ENCODE measurements at regions not wholly inside any gene's neighbourhood (a gene's known extent, or its start where the extent isn't known, plus 50 kb on each side); places are given as distances from the start of the nearest gene placed in this dataset.
A peak's percentile ranks its signal among the peaks of the same experiment; 100 is the strongest.

- no peak overlapping the region for H3K18ac ChIP-seq (ENCODE audit: low read depth, low read length)
- no peak for TF ChIP-seq RCOR1 (IDR thresholded peaks at IDR 0.05; ENCODE audit: insufficient replicate concordance, low read length)
- TF ChIP-seq CTCF (conservative IDR thresholded peaks at IDR 0.05; ENCODE audit: low read depth, low read length): peak; percentile 20; the same call in 1 of the 2 replicates
- no peak for TF ChIP-seq BHLHE40 (IDR thresholded peaks at IDR 0.05; ENCODE audit: low read depth, low read length)
- TF ChIP-seq, protein P1, sequence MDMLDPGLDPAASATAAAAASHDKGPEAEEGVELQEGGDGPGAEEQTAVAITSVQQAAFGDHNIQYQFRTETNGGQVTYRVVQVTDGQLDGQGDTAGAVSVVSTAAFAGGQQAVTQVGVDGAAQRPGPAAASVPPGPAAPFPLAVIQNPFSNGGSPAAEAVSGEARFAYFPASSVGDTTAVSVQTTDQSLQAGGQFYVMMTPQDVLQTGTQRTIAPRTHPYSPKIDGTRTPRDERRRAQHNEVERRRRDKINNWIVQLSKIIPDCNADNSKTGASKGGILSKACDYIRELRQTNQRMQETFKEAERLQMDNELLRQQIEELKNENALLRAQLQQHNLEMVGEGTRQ (IDR thresholded peaks at IDR 0.05; ENCODE audit: low read depth, low read length): no peak
- no peak for TF ChIP-seq RFX5 (IDR thresholded peaks at IDR 0.05; ENCODE audit: low read depth, low read length)
- no peak for TF ChIP-seq SMC3 (IDR thresholded peaks at IDR 0.05; ENCODE audit: low read depth, low read length)
- H2AFZ ChIP-seq (replicated peaks; ENCODE audit: low read length, poor library complexity): peak overlapping the region; percentile 19
- H3K4me2 ChIP-seq (ENCODE audit: low read depth, low read length): no peak overlapping the region
- no peak overlapping the region for H3K27ac ChIP-seq (ENCODE audit: insufficient read depth, low read length)
- H3K23ac ChIP-seq (ENCODE audit: low read depth, low read length): no peak overlapping the region
- no peak overlapping the region for H3K4me3 ChIP-seq (ENCODE audit: insufficient read depth, low read depth, low read length)
- H3K56ac ChIP-seq (ENCODE audit: extremely low read depth, insufficient read depth, low read length): no peak overlapping the region
- no peaks in the 10 kb centered on the region for H3K4me1 ChIP-seq (ENCODE audit: control insufficient read depth, insufficient read depth, low read length)
- no peak overlapping the region for H4K91ac ChIP-seq (ENCODE audit: insufficient read depth, low read depth, low read length)
- no peaks in the 10 kb centered on the region for H4K20me1 ChIP-seq (ENCODE audit: insufficient read depth, low read length)
- ChIA-PET POLR2A (ENCODE audit: unreplicated experiment) (no interaction called here), CTCF (interaction anchor here (0.6 to 1.7 kb wide), 2 partner anchors 13 to 16 kb away, joined by 3 to 4 read pairs; no protein-coding TSS in a partner anchor)
- no peaks in the 10 kb centered on the region for H3K9me3 ChIP-seq (ENCODE audit: control insufficient read depth, insufficient read depth, low read length)
- no peak overlapping the region for H2BK120ac ChIP-seq (ENCODE audit: low read depth, low read length)
- H3K9me1 ChIP-seq (ENCODE audit: insufficient read depth, low read length): no peaks in the 10 kb centered on the region
- no peak overlapping the region for H2BK15ac ChIP-seq (ENCODE audit: low read depth, low read length)
- H3K36me3 ChIP-seq (ENCODE audit: control insufficient read depth, insufficient read depth, low read length): no peaks in the 10 kb centered on the region
- no peak overlapping the region for H3K14ac ChIP-seq (replicated peaks; ENCODE audit: low read depth, low read length)
- H3K4ac ChIP-seq (ENCODE audit: low read depth, low read length): no peak overlapping the region
- H4K8ac ChIP-seq (ENCODE audit: low read depth in 2 of 2, low read length in 2 of 2): no peak overlapping the region
- dilution Hi-C loops (cut with HindIII; ENCODE audit: low sequenced_read_pairs, unreplicated experiment): no loop called here
- no peak for ATAC-seq (ENCODE audit: low read depth)
- DNase-seq: no peak
- no peak overlapping the region for H2AK9ac ChIP-seq (replicated peaks; ENCODE audit: low read depth, low read length, poor library complexity)
- H3K9ac ChIP-seq (ENCODE audit: low read depth, low read length): no peak overlapping the region
- BruUV-seq (replicated peaks): no TSS peak
- no peaks in the 10 kb centered on the region for H3K27me3 ChIP-seq (ENCODE audit: control insufficient read depth, insufficient read depth, low read length)
- WGBS, 2 experiments (ENCODE audit: extremely low coverage in 2 of 2, insufficient read length in 1 of 2): no CpG with 5 or more reads among the region's 4 CpGs
- in situ Hi-C loops (cut with MboI; ENCODE audit: low sequenced_read_pairs): no loop called here
- H4K5ac ChIP-seq (ENCODE audit: low read depth, low read length): no peak overlapping the region
- no peak overlapping the region for H2BK20ac ChIP-seq (ENCODE audit: low read depth, low read length)
- no peaks in the 10 kb centered on the region for H3K79me1 ChIP-seq (ENCODE audit: low read depth in 1 of 2, low read length in 2 of 2)
- H2AK5ac ChIP-seq (ENCODE audit: low read depth, low read length): no peak overlapping the region
- H2BK5ac ChIP-seq (ENCODE audit: low read depth, low read length, poor library complexity, severe bottlenecking): no peak overlapping the region
- intact Hi-C loops (cut with micrococcal nuclease): no loop called here
These were observed 134.7 kb downstream of the MACIR start for GRCh38 chr5:103393101-103393754.
